Stimulated activated memory B cell treated with anti-CD40 and anti-IgM and Interleukin-4, amounts not matched to agents 10 μg/mL and 1 μg/mL and 100 μg/mL, for 72 hours (primary cell): ENCODE measurements at regions not wholly inside any gene's neighbourhood (a gene's known extent, or its start where the extent isn't known, plus 50 kb on each side); places are given as distances from the start of the nearest gene placed in this dataset.
"Not testable (repeated sequence)": the region's sequence is repeated elsewhere in the genome, so short reads cannot be mapped to it uniquely, and the experiment has no call there.

Source experiments
- ATAC-seq: fragments of 150-1000 bp; cut with Tn5 transposase; 2 replicates; pipeline ENCODE4 v1.10.0; 2021
- H3K27ac Mint-ChIP-seq: one replicate; pipeline ENCODE4 v1.8.0; 2022; ENCODE audit warnings: mild to moderate bottlenecking, mixed read lengths
- H3K27me3 Mint-ChIP-seq: one replicate; pipeline ENCODE4 v1.8.0; 2022; ENCODE audit warnings: mixed read lengths
- H3K36me3 Mint-ChIP-seq: one replicate; pipeline ENCODE4 v1.8.0; 2022; ENCODE audit warnings: mixed read lengths
- H3K4me1 Mint-ChIP-seq: one replicate; pipeline ENCODE4 v1.8.0; 2022; ENCODE audit warnings: mixed read lengths
- H3K4me3 Mint-ChIP-seq: one replicate; pipeline ENCODE4 v1.8.0; 2022; ENCODE audit warnings: mild to moderate bottlenecking, moderate library complexity, mixed read lengths
- H3K9me3 Mint-ChIP-seq: one replicate; pipeline ENCODE4 v1.8.0; 2022; ENCODE audit warnings: mixed read lengths

- ATAC-seq = no peak
- H3K9me3 Mint-ChIP-seq = peaks cover 18% of the 10 kb centered on the region
Measured at GRCh38 chr6:125454351-125454750, 152.6 kb upstream of the HDDC2 start.

GRCh38 chr6:125458493-125458892, 156.7 kb upstream of the HDDC2 start:
- H3K4me1 Mint-ChIP-seq, H3K27me3 Mint-ChIP-seq, H3K27ac Mint-ChIP-seq, H3K36me3 Mint-ChIP-seq, ATAC-seq, H3K4me3 Mint-ChIP-seq: not testable (repeated sequence)
- H3K9me3 Mint-ChIP-seq = peaks cover 15% of the 10 kb centered on the region

More at GRCh38 chr6:125454351-125454750, 152.6 kb upstream of the HDDC2 start:
- Mint-ChIP-seq H3K27ac (no peak overlapping the region), H3K27me3 (peaks cover 8% of the 10 kb centered on the region), H3K36me3 (no peaks in the 10 kb centered on the region), H3K4me1 (no peaks in the 10 kb centered on the region), H3K4me3 (no peak overlapping the region)

GRCh38 chr6:125465332-125465731, 163.6 kb upstream of the HDDC2 start:
- ATAC-seq, H3K4me1 Mint-ChIP-seq, H3K4me3 Mint-ChIP-seq, H3K27ac Mint-ChIP-seq, H3K9me3 Mint-ChIP-seq, H3K36me3 Mint-ChIP-seq: not testable (repeated sequence)
- peaks cover 26% of the 10 kb centered on the region for H3K27me3 Mint-ChIP-seq

GRCh38 chr6:125469915-125470314, 168.1 kb upstream of the HDDC2 start:
- ATAC-seq = no peak
- no peaks in the 10 kb centered on the region for H3K36me3 Mint-ChIP-seq
- H3K4me1 Mint-ChIP-seq = no peaks in the 10 kb centered on the region
- H3K27me3 Mint-ChIP-seq = peaks cover 34% of the 10 kb centered on the region
- H3K4me3 Mint-ChIP-seq = no peak overlapping the region
- H3K9me3 Mint-ChIP-seq = peaks cover 6% of the 10 kb centered on the region
- H3K27ac Mint-ChIP-seq = no peak overlapping the region

- Mint-ChIP-seq H3K27ac (no peak overlapping the region), H3K9me3 (no peaks in the 10 kb centered on the region), H3K4me3 (no peak overlapping the region), H3K27me3 (peaks cover 20% of the 10 kb centered on the region), H3K36me3 (no peaks in the 10 kb centered on the region), H3K4me1 (no peaks in the 10 kb centered on the region)
- no peak for ATAC-seq
Measured at GRCh38 chr6:125471667-125472066, 169.9 kb upstream of the HDDC2 start.

- no peak overlapping the region for H3K4me3 Mint-ChIP-seq
- no peak for ATAC-seq
- no peaks in the 10 kb centered on the region for H3K9me3 Mint-ChIP-seq
- H3K36me3 Mint-ChIP-seq = no peaks in the 10 kb centered on the region
- no peaks in the 10 kb centered on the region for H3K4me1 Mint-ChIP-seq
- H3K27me3 Mint-ChIP-seq = peaks cover 17% of the 10 kb centered on the region
- H3K27ac Mint-ChIP-seq = no peak overlapping the region
Measured at GRCh38 chr6:125474061-125474460, 172.3 kb upstream of the HDDC2 start.

- no peak overlapping the region for H3K4me3 Mint-ChIP-seq
- no peaks in the 10 kb centered on the region for H3K9me3 Mint-ChIP-seq
- no peak overlapping the region for H3K27ac Mint-ChIP-seq
- H3K4me1 Mint-ChIP-seq = no peaks in the 10 kb centered on the region
- no peaks in the 10 kb centered on the region for H3K27me3 Mint-ChIP-seq
- ATAC-seq = no peak
- no peaks in the 10 kb centered on the region for H3K36me3 Mint-ChIP-seq
Measured at GRCh38 chr6:125477156-125477555, 175.4 kb upstream of the HDDC2 start.

- Mint-ChIP-seq H3K4me1 (no peaks in the 10 kb centered on the region), H3K36me3 (no peaks in the 10 kb centered on the region), H3K4me3 (no peak overlapping the region), H3K27me3 (no peaks in the 10 kb centered on the region), H3K27ac (no peak overlapping the region), H3K9me3 (no peaks in the 10 kb centered on the region)
- no peak for ATAC-seq
Measured at GRCh38 chr6:125477844-125478243, 176.1 kb upstream of the HDDC2 start.

GRCh38 chr6:125480146-125480545, 178.4 kb upstream of the HDDC2 start:
- no peak overlapping the region for H3K4me3 Mint-ChIP-seq

GRCh38 chr6:125480571-125480970, 178.8 kb upstream of the HDDC2 start:
- Mint-ChIP-seq H3K9me3 (peaks cover 3% of the 10 kb centered on the region), H3K27ac (no peak overlapping the region), H3K4me3 (no peak overlapping the region), H3K4me1 (no peaks in the 10 kb centered on the region), H3K36me3 (no peaks in the 10 kb centered on the region), H3K27me3 (peaks cover 7% of the 10 kb centered on the region)
- no peak for ATAC-seq

More at GRCh38 chr6:125480146-125480545, 178.4 kb upstream of the HDDC2 start:
- Mint-ChIP-seq H3K36me3 (no peaks in the 10 kb centered on the region), H3K4me1 (no peaks in the 10 kb centered on the region), H3K27me3 (peaks cover 7% of the 10 kb centered on the region), H3K9me3 (peaks cover 3% of the 10 kb centered on the region), H3K27ac (no peak overlapping the region)
- ATAC-seq = no peak

- Mint-ChIP-seq H3K27ac (no peak overlapping the region), H3K9me3 (peaks cover 3% of the 10 kb centered on the region), H3K36me3 (no peaks in the 10 kb centered on the region), H3K4me1 (no peaks in the 10 kb centered on the region), H3K4me3 (no peak overlapping the region), H3K27me3 (peaks cover 7% of the 10 kb centered on the region)
- ATAC-seq = no peak
Measured at GRCh38 chr6:125481056-125481455, 179.3 kb upstream of the HDDC2 start.

- Mint-ChIP-seq H3K27me3 (peaks cover 24% of the 10 kb centered on the region), H3K27ac (no peak overlapping the region), H3K9me3 (peaks cover 5% of the 10 kb centered on the region), H3K36me3 (no peaks in the 10 kb centered on the region), H3K4me3 (no peak overlapping the region), H3K4me1 (no peaks in the 10 kb centered on the region)
- no peak for ATAC-seq
Measured at GRCh38 chr6:125485757-125486156, 184.0 kb upstream of the HDDC2 start.

- Mint-ChIP-seq H3K4me3 (no peak overlapping the region), H3K27me3 (peaks cover 36% of the 10 kb centered on the region), H3K9me3 (peaks cover 5% of the 10 kb centered on the region), H3K27ac (no peak overlapping the region), H3K4me1 (no peaks in the 10 kb centered on the region), H3K36me3 (no peaks in the 10 kb centered on the region)
- no peak for ATAC-seq
Measured at GRCh38 chr6:125486881-125487280, 185.1 kb upstream of the HDDC2 start.

- no peaks in the 10 kb centered on the region for H3K4me1 Mint-ChIP-seq
- ATAC-seq = no peak
- H3K36me3 Mint-ChIP-seq = no peaks in the 10 kb centered on the region
- H3K9me3 Mint-ChIP-seq = peaks cover 2% of the 10 kb centered on the region
- no peak overlapping the region for H3K27ac Mint-ChIP-seq
- H3K4me3 Mint-ChIP-seq = no peak overlapping the region
- peaks cover 29% of the 10 kb centered on the region for H3K27me3 Mint-ChIP-seq
Measured at GRCh38 chr6:125489579-125490285, 188.0 kb upstream of the HDDC2 start.

- no peak for ATAC-seq
- Mint-ChIP-seq H3K4me3 (no peak overlapping the region), H3K27me3 (peaks cover 29% of the 10 kb centered on the region), H3K9me3 (no peaks in the 10 kb centered on the region), H3K4me1 (no peaks in the 10 kb centered on the region), H3K36me3 (no peaks in the 10 kb centered on the region), H3K27ac (no peak overlapping the region)
Measured at GRCh38 chr6:125491860-125492618, 190.3 kb upstream of the HDDC2 start.

GRCh38 chr6:125498606-125499005, 196.8 kb upstream of the HDDC2 start:
- no peaks in the 10 kb centered on the region for H3K36me3 Mint-ChIP-seq
- no peak for ATAC-seq
- H3K9me3 Mint-ChIP-seq = no peaks in the 10 kb centered on the region
- peaks cover 8% of the 10 kb centered on the region for H3K27me3 Mint-ChIP-seq
- no peaks in the 10 kb centered on the region for H3K4me1 Mint-ChIP-seq
- no peak overlapping the region for H3K4me3 Mint-ChIP-seq
- H3K27ac Mint-ChIP-seq = no peak overlapping the region
